Glomerular endothelial cell (primary cell): ENCODE measurements at regions not wholly inside any gene's neighbourhood (a gene's known extent, or its start where the extent isn't known, plus 50 kb on each side); places are given as distances from the start of the nearest gene placed in this dataset.

Experiments used
- DNase-seq: peaks from one replicate; pipeline ENCODE4 v3.0.0-alpha.2; 2011; ENCODE audit warnings: low read depth, low spot score; ENCODE audit errors: extremely low read depth

- DNase-seq = no peak
Measured at GRCh38 chr18:33517950-33518349, 60.1 kb upstream of the ASXL3 start.

- no peak for DNase-seq
Measured at GRCh38 chr18:33513027-33513426, 65.0 kb upstream of the ASXL3 start.

GRCh38 chr18:33507019-33507418 is 66.5 kb upstream of the CCDC178 start:
- no peak for DNase-seq

- DNase-seq = no peak
Measured at GRCh38 chr18:33505798-33506197, 65.3 kb upstream of the CCDC178 start.

GRCh38 chr18:33505297-33505696 is 64.8 kb upstream of the CCDC178 start:
- no peak for DNase-seq

- peak; percentile 2 for DNase-seq
Measured at GRCh38 chr18:33495278-33495677, 54.8 kb upstream of the CCDC178 start.
